Adrenal gland (tissue), 5 donors: ENCODE measurements at regions not wholly inside any gene's neighbourhood (a gene's known extent, or its start where the extent isn't known, plus 50 kb on each side); places are given as distances from the start of the nearest gene placed in this dataset.

Experiments used
- CTCF ChIP-seq, 6 experiments: fragments of 450-650 bp in 4 of 6; fragments of 200-600 bp in 2 of 6; sonication (generic) in 1 of 6; IDR thresholded peaks; 1 replicate in 5 of 6; 2 replicates in 1 of 6; pipeline versions ENCODE4 v1.5.1 to v1.8.0; 2016 to 2021; ENCODE audit warnings: antibody characterized with exemption in 6 of 6, mild to moderate bottlenecking in 2 of 6, moderate library complexity in 1 of 6
- POLR2A ChIP-seq, 2 donors: fragments of 450-650 bp; IDR thresholded peaks; one replicate each; pipeline ENCODE4 v1.6.1; 2017; ENCODE audit warnings: antibody characterized with exemption in 2 of 2, mild to moderate bottlenecking in 2 of 2, moderate library complexity in 1 of 2
- donor health status: DM: no; HTN: no; CAD: no.

DNA sequence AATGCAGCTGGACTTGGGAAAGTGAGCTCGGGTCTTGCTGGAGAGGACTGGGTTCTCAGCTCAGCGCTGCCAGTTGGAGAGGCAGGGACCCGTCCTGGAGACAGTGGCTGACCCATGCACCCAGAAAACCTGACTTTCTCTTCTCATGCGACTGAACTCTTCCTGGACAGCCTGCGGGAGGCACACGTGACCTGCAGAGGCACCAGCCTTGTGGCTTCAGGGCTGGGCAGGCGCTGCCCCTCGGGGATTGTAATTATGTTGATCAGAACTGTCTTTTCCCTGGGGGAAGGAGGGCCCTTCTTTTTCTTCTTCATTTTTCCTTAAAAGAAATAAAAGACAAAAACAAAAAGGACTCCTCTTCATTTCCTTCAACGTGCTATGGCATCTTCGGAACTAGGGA is 198.1 kb downstream of the VAPA start:
- no peak for TF ChIP-seq CTCF (IDR thresholded peaks at IDR 0.05)
- no peak for TF ChIP-seq POLR2A (IDR thresholded peaks at IDR 0.05)
